IMR-90 (cell line): ENCODE measurements at regions not wholly inside any gene's neighbourhood (a gene's known extent, or its start where the extent isn't known, plus 50 kb on each side); places are given as distances from the start of the nearest gene placed in this dataset.
A peak's percentile ranks its signal among the peaks of the same experiment; 100 is the strongest.

Source experiments
- ATAC-seq: fragments of 200-7000 bp; cut with Tn5 transposase; 2 replicates; pipeline ENCODE4 v1.9.1; 2020; ENCODE audit warnings: low read depth, mild to moderate bottlenecking, moderate library complexity
- BruUV-seq: library from RNA; stranded (reverse); fragments of 400-500 nt; replicated peaks from 2 replicates; lab custom pipeline; 2021; lab: Mats Ljungman, UMichigan
- CTCF ChIA-PET: fragments of 300-600 bp; formaldehyde crosslinking; extraction: SDS; loops from one replicate; lab custom pipeline; 2021; ENCODE audit warnings: antibody characterized with exemption; lab: Yijun Ruan, JAX
- POLR2A ChIA-PET: fragments of 300-600 bp; sonication (Branson Sonifier 250); formaldehyde crosslinking; loops from one replicate; lab custom pipeline; 2022; ENCODE audit warnings: antibody characterized with exemption; ENCODE audit not compliant: unreplicated experiment; lab: Charles Lee
- DNase-seq: peaks from one replicate; pipeline ENCODE4 v3.0.0; 2013
- H2AFZ ChIP-seq: replicated peaks from 2 replicates; pipeline ENCODE3; 2013; ENCODE audit warnings: low read length, mild to moderate bottlenecking; ENCODE audit not compliant: poor library complexity
- H2AK5ac ChIP-seq: 2 replicates; pipeline ENCODE4 v1.6.1; 2013; ENCODE audit warnings: low read depth, low read length, inconsistent platforms
- H2AK9ac ChIP-seq: replicated peaks from 2 replicates; pipeline ENCODE3; 2013; ENCODE audit warnings: mild to moderate bottlenecking, low read depth, low read length, moderate library complexity; ENCODE audit not compliant: poor library complexity
- H2BK120ac ChIP-seq: 2 replicates; pipeline ENCODE4 v1.6.1; 2013; ENCODE audit warnings: low read depth, low read length, inconsistent platforms
- H2BK15ac ChIP-seq: 3 replicates; pipeline ENCODE4 v1.6.1; 2013; ENCODE audit warnings: low read depth, low read length, inconsistent platforms
- H2BK20ac ChIP-seq: 2 replicates; pipeline ENCODE4 v1.6.1; 2013; ENCODE audit warnings: low read depth, mild to moderate bottlenecking, inconsistent platforms, low read length, moderate library complexity
- H2BK5ac ChIP-seq: 2 replicates; pipeline ENCODE4 v1.6.1; 2013; ENCODE audit warnings: mild to moderate bottlenecking, low read depth, low read length, inconsistent platforms; ENCODE audit not compliant: poor library complexity, severe bottlenecking
- H3K14ac ChIP-seq: replicated peaks from 2 replicates; pipeline ENCODE4 v1.6.1; 2013; ENCODE audit warnings: low read depth, low read length, inconsistent platforms
- H3K18ac ChIP-seq: 2 replicates; pipeline ENCODE4 v1.6.1; 2013; ENCODE audit warnings: low read depth, low read length, control low read depth
- H3K23ac ChIP-seq: 2 replicates; pipeline ENCODE4 v1.6.1; 2013; ENCODE audit warnings: low read depth, low read length, inconsistent platforms
- H3K27ac ChIP-seq: 2 replicates; pipeline ENCODE4 v1.5.1; 2013; ENCODE audit warnings: mild to moderate bottlenecking, control low read depth, low read length; ENCODE audit not compliant: insufficient read depth
- H3K27me3 ChIP-seq: 2 replicates; pipeline ENCODE4 v1.6.1; 2013; ENCODE audit warnings: low read length; ENCODE audit not compliant: control insufficient read depth, insufficient read depth
- H3K36me3 ChIP-seq: 2 replicates; pipeline ENCODE4 v1.6.1; 2013; ENCODE audit warnings: low read length, mixed read lengths; ENCODE audit not compliant: control insufficient read depth, insufficient read depth
- H3K4ac ChIP-seq: 2 replicates; pipeline ENCODE4 v1.6.1; 2013; ENCODE audit warnings: low read depth, low read length, inconsistent platforms
- H3K4me1 ChIP-seq: 2 replicates; pipeline ENCODE4 v1.6.1; 2013; ENCODE audit warnings: low read length, mixed read lengths; ENCODE audit not compliant: control insufficient read depth, insufficient read depth
- H3K4me2 ChIP-seq: 2 replicates; pipeline ENCODE4 v1.6.1; 2013; ENCODE audit warnings: low read depth, mild to moderate bottlenecking, control low read depth, low read length, moderate library complexity
- H3K4me3 ChIP-seq: 2 replicates; pipeline ENCODE4 v1.5.1; 2013; ENCODE audit warnings: low read depth, mild to moderate bottlenecking, control low read depth, low read length, moderate library complexity; ENCODE audit not compliant: insufficient read depth
- H3K56ac ChIP-seq: 2 replicates; pipeline ENCODE4 v1.6.1; 2013; ENCODE audit warnings: low read length, inconsistent platforms; ENCODE audit not compliant: insufficient read depth; ENCODE audit errors: extremely low read depth
- H3K79me1 ChIP-seq, 2 experiments: 2 replicates each; pipeline ENCODE4 v1.6.1; 2013; ENCODE audit warnings: low read length in 2 of 2, inconsistent platforms in 1 of 2, low read depth in 1 of 2
- H3K9ac ChIP-seq: 2 replicates; pipeline ENCODE4 v1.6.1; 2013; ENCODE audit warnings: low read depth, low read length, control low read depth
- H3K9me1 ChIP-seq: 2 replicates; pipeline ENCODE4 v1.6.1; 2013; ENCODE audit warnings: low read length, inconsistent platforms; ENCODE audit not compliant: insufficient read depth
- H3K9me3 ChIP-seq: 2 replicates; pipeline ENCODE4 v1.6.1; 2013; ENCODE audit warnings: low read length; ENCODE audit not compliant: control insufficient read depth, insufficient read depth
- H4K20me1 ChIP-seq: 2 replicates; pipeline ENCODE4 v1.6.1; 2013; ENCODE audit warnings: low read length, inconsistent platforms; ENCODE audit not compliant: insufficient read depth
- H4K5ac ChIP-seq: 2 replicates; pipeline ENCODE4 v1.6.1; 2013; ENCODE audit warnings: mild to moderate bottlenecking, low read depth, low read length, control low read depth
- H4K8ac ChIP-seq, 2 experiments: 2 replicates each; pipeline ENCODE4 v1.6.1; 2013; ENCODE audit warnings: low read depth in 2 of 2, low read length in 2 of 2, control low read depth in 1 of 2, inconsistent platforms in 1 of 2
- H4K91ac ChIP-seq: 2 replicates; pipeline ENCODE4 v1.6.1; 2013; ENCODE audit warnings: low read depth, low read length, inconsistent platforms; ENCODE audit not compliant: insufficient read depth
- CEBPB ChIP-seq: IDR thresholded peaks from 2 replicates; pipeline ENCODE4 v1.6.1; 2012; ENCODE audit warnings: low read depth, low read length, improper control_type of control experiment
- FOS ChIP-seq: fragments of 150-350 bp; IDR thresholded peaks from 2 replicates; pipeline ENCODE4 v1.6.1; 2016; ENCODE audit warnings: low read depth, low read length
- MAFK ChIP-seq: IDR thresholded peaks from 2 replicates; pipeline ENCODE4 v1.6.1; 2012; ENCODE audit warnings: low read depth, low read length, improper control_type of control experiment
- MAZ ChIP-seq: IDR thresholded peaks from 2 replicates; pipeline ENCODE4 v1.6.1; 2012; ENCODE audit warnings: low read depth, mild to moderate bottlenecking, low read length, improper control_type of control experiment, moderate library complexity, borderline replicate concordance
- whole genome bisulfite sequencing, 2 experiments: methylation state at CpG; one replicate each; pipeline versions ENCODE4 v1.1.5 to v1.1.7; 2013; ENCODE audit warnings: missing lambda C conversion rate in 2 of 2; ENCODE audit not compliant: insufficient read length in 1 of 2; ENCODE audit errors: extremely low coverage in 2 of 2; 5-methylcytosine and 5-hydroxymethylcytosine counted together
- dilution Hi-C: fragments of 300-500 bp; cut with HindIII; formaldehyde crosslinking; loops from one replicate; pipeline ENCODE4 v1.14.3; 2018; ENCODE audit warnings: low sequenced_read_pairs; ENCODE audit not compliant: unreplicated experiment
- in situ Hi-C: fragments of 300-500 bp; cut with MboI; formaldehyde crosslinking; loops from 3 replicates; pipeline ENCODE4 v1.14.3; 2019; ENCODE audit warnings: low sequenced_read_pairs, inconsistent platforms, mixed read lengths
- intact Hi-C: fragments of 100-400 bp; cut with micrococcal nuclease; formaldehyde crosslinking; loops from 2 replicates; pipeline ENCODE4 v1.10.0; 2022

DNA sequence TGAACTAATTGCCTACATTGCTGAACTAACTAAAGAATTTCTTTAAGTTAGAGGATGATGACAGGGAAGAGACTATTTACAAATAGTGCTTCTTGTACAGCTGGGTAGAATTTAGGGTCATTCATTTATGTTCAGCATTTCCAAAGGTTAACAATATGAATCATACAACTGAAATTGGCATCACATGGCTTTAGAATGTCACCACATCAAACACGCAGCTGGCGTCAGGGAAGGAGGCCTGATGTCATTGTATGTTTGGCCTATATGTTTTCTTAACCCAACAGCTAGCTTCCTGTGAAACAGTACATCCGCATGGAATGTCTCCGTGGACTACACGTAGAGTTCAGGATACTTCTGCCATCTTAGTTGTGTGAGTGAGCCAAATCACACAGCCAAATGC, 99.0 kb upstream of the TNFSF11 start:
- Histone ChIP-seq H4K8ac (no peak overlapping the region), H3K23ac (no peak overlapping the region), H3K27me3 (peaks cover 2% of the 10 kb centered on the region), H3K4ac (no peak overlapping the region), H3K9ac (no peak overlapping the region), H3K9me3 (no peaks in the 10 kb centered on the region), H4K5ac (no peak overlapping the region), H3K79me1 (no peaks in the 10 kb centered on the region), H3K4me3 (no peak overlapping the region), H3K56ac (no peak overlapping the region), H3K9me1 (no peaks in the 10 kb centered on the region), H2BK15ac (no peak overlapping the region), H2BK5ac (no peak overlapping the region), H4K20me1 (no peaks in the 10 kb centered on the region), H3K18ac (no peak overlapping the region), H2AK5ac (no peak overlapping the region), H3K27ac (no peak overlapping the region), H3K4me1 (peaks cover 3% of the 10 kb centered on the region; the same call in 1 of the 2 replicates), H3K36me3 (no peaks in the 10 kb centered on the region), H2AK9ac (no peak overlapping the region), H3K14ac (no peak overlapping the region), H3K4me2 (no peak overlapping the region), H2BK20ac (no peak overlapping the region), H4K91ac (no peak overlapping the region), H2AFZ (no peak overlapping the region), H2BK120ac (no peak overlapping the region)
- peak; percentile 61 for DNase-seq
- CTCF ChIA-PET: no interaction called here
- no peak for TF ChIP-seq CEBPB
- no peak for TF ChIP-seq MAZ
- TF ChIP-seq FOS: no peak
- TF ChIP-seq MAFK: no peak
- POLR2A ChIA-PET: no interaction called here
- in situ Hi-C loops (no loop called here), dilution Hi-C loops (no loop called here), intact Hi-C loops (no loop called here)
- no TSS peak for BruUV-seq
- no CpG with 5 or more reads among the region's 5 CpGs for WGBS, 2 experiments
- ATAC-seq: no peak
